Lower leg skin (tissue), 4 donors: ENCODE measurements at regions not wholly inside any gene's neighbourhood (a gene's known extent, or its start where the extent isn't known, plus 50 kb on each side); places are given as distances from the start of the nearest gene placed in this dataset.
"Not testable (repeated sequence)": the region's sequence is repeated elsewhere in the genome, so short reads cannot be mapped to it uniquely, and the experiment has no call there.

Experiments used
- DNase-seq, 2 donors: peaks; one replicate each; pipeline ENCODE4 v3.0.0-alpha.2; 2019; ENCODE audit warnings: low spot score in 2 of 2
- H3K4me3 ChIP-seq: fragments of 200-600 bp; sonication (generic); 2 replicates; pipeline ENCODE4 v1.5.1; 2017; ENCODE audit warnings: mild to moderate bottlenecking, low read depth; ENCODE audit not compliant: poor library complexity, severe bottlenecking
- POLR2A ChIP-seq, 2 donors: fragments of 450-650 bp; IDR thresholded peaks; one replicate each; pipeline ENCODE4 v1.6.1; 2016 to 2017; ENCODE audit warnings: antibody characterized with exemption in 2 of 2, mild to moderate bottlenecking in 1 of 2, moderate library complexity in 1 of 2
- WGBS, 2 donors: methylation state at CpG; one replicate each; pipeline ENCODE4 v1.1.5; 2018; 5-methylcytosine and 5-hydroxymethylcytosine counted together
- intact Hi-C: fragments of 100-400 bp; cut with DNase I; formaldehyde crosslinking; loops from one replicate; pipeline ENCODE4 v1.15.0; 2023; ENCODE audit warnings: low total_unique reads
- TF ChIP-seq, protein P1 (sequence below), 3 donors: fragments of 450-650 bp; IDR thresholded peaks; one replicate each; pipeline ENCODE4 v1.5.1; 2016; ENCODE audit warnings: antibody characterized with exemption in 3 of 3, mild to moderate bottlenecking in 3 of 3, moderate library complexity in 2 of 3

DNA sequence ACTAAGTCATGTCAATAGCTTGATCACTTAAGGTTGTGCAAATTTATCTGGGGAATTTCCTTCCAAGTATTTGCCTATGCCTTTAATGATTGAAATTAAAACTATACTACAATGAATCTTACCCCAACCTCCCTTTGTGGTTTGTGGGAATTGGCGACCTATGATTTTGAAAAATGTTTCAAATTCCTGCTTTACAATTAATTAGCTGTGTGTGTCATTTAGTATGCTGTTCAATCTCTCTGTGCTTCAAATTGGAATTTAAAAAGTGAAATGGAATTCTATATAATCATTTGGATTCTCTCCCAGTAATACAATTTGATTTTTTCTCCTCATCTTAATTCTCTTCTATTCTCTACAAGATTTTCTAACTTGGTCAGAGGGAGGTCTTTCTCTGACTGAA lies 2319.5 kb downstream of the ARAP2 start:
- no peak for TF ChIP-seq POLR2A (IDR thresholded peaks at IDR 0.05)
- TF ChIP-seq, protein P1, sequence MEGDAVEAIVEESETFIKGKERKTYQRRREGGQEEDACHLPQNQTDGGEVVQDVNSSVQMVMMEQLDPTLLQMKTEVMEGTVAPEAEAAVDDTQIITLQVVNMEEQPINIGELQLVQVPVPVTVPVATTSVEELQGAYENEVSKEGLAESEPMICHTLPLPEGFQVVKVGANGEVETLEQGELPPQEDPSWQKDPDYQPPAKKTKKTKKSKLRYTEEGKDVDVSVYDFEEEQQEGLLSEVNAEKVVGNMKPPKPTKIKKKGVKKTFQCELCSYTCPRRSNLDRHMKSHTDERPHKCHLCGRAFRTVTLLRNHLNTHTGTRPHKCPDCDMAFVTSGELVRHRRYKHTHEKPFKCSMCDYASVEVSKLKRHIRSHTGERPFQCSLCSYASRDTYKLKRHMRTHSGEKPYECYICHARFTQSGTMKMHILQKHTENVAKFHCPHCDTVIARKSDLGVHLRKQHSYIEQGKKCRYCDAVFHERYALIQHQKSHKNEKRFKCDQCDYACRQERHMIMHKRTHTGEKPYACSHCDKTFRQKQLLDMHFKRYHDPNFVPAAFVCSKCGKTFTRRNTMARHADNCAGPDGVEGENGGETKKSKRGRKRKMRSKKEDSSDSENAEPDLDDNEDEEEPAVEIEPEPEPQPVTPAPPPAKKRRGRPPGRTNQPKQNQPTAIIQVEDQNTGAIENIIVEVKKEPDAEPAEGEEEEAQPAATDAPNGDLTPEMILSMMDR (IDR thresholded peaks at IDR 0.05), result no peak
- intact Hi-C loops, result loop anchor here (5.0 kb wide), 1 partner anchor 942 kb away; no protein-coding TSS in a partner anchor
- DNase-seq, result no peak
- 74 to 78% methylated on average over 1 of the region's 1 CpG for WGBS, 2 donors
- no peak overlapping the region for H3K4me3 ChIP-seq

DNA sequence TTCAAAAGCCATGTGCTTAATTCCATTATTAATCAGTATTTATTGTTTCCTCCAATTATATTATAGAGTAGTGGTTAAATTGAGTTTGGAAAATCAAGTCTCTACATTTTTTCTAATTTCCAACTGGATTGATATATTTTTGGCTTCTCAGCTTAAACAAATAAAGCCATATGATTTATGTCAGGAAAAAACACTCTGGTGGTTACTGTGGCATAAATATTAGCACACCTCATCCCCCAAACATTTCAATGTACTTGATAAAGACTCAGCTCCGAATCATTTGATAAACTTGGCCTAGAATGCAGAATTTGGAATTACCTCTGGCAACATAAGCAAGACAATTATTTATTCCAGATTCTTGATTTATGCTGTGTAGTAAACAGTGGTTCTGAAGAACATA lies 2313.8 kb downstream of the ARAP2 start:
- TF ChIP-seq, protein P1 (IDR thresholded peaks at IDR 0.05), result no peak
- TF ChIP-seq POLR2A (IDR thresholded peaks at IDR 0.05), result no peak
- no peak overlapping the region for H3K4me3 ChIP-seq
- WGBS, 2 donors, result 22 to 26% methylated on average over 1 of the region's 1 CpG
- intact Hi-C loops, result no loop called here
- no peak for DNase-seq

DNA sequence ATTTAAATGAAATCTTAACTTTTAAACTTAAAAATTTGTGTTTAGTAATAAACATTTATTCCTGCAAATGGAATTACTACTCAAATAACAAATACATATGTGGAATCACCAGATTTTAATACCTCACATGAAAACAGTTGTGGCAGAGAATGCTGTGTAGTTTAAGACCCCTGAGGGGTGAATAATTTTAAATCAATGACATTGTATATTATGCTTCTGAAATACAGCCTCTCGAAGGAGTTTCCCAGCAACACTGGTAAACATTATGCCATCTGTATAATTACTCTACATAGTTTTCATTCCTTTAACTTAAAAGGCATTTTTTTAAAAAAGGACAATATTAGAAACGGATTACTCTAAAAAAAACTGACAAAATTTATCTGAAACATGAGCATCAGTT lies 2313.3 kb downstream of the ARAP2 start:
- WGBS, 2 donors, result 17 to 30% methylated on average over 2 of the region's 2 CpGs
- H3K4me3 ChIP-seq, result no peak overlapping the region
- DNase-seq, result no peak
- TF ChIP-seq, protein P1 (IDR thresholded peaks at IDR 0.05), result no peak
- no peak for TF ChIP-seq POLR2A (IDR thresholded peaks at IDR 0.05)
- intact Hi-C loops, result no loop called here

DNA sequence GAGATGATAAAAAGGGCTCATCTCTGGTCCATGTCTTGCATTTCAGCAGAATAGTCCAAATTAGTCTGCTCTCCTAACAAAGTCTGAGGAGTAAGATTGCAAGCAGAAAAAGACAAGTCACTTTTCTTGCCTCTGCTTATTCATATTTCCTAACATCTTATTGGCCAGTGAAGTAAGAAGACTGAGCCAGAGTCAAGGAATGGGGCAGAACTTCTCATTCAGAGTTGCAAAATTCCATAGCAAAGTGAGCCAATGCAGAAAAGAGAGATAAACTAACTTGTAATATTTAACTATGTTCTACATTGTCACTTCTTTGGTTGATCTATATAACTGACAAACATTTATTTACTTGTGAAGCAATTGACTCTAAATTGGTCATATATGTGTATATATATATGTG lies 2304.0 kb downstream of the ARAP2 start:
- H3K4me3 ChIP-seq, result no peak overlapping the region
- TF ChIP-seq, protein P1 (IDR thresholded peaks at IDR 0.05), result no peak
- no peak for TF ChIP-seq POLR2A (IDR thresholded peaks at IDR 0.05)
- DNase-seq, result no peak
- intact Hi-C loops, result no loop called here

DNA sequence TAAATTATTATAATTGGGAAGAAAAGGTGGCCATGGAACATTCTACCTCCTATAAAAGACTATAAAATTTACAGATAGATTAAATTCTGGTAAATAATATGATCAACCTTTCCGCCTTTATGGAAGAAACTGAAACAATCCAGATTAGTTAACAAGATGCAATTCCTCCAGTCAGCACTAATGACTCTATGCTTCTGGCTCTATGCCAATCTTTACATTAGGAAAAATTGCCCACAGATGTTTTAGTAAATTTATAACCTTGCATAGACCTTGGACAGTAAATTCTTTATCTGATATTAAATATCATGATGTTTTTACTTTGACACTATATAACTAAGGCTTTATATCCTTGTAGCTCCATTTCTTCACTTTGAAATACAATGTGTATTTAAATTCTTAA lies 2302.5 kb downstream of the ARAP2 start:
- DNase-seq, result no peak
- intact Hi-C loops, result no loop called here
- 74 to 82% methylated on average over 1 of the region's 1 CpG for WGBS, 2 donors
- H3K4me3 ChIP-seq, result no peak overlapping the region
- TF ChIP-seq, protein P1 (IDR thresholded peaks at IDR 0.05), result no peak
- TF ChIP-seq POLR2A (IDR thresholded peaks at IDR 0.05), result no peak

DNA sequence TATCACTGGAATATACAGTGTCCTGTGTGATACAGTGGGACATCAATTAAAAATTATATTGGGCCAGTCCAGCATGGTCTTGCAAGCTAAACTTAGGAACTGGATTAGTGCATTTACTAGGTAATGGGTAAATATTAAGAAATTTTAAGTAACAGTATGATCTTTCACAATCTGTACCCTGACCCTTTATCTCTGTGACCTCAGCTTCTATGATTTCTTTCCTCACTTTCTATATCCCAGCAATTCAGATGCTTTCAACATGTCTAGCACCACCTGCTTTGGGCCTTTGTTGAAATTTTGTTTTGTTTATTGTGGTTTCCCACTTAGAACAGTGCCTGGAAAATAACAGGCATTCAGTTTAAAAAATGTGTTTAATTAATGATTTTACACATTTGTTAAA lies 2295.4 kb downstream of the ARAP2 start:
- no peak for TF ChIP-seq POLR2A (IDR thresholded peaks at IDR 0.05)
- TF ChIP-seq, protein P1 (IDR thresholded peaks at IDR 0.05), result no peak
- no peak for DNase-seq
- intact Hi-C loops, result no loop called here
- H3K4me3 ChIP-seq, result no peak overlapping the region

DNA sequence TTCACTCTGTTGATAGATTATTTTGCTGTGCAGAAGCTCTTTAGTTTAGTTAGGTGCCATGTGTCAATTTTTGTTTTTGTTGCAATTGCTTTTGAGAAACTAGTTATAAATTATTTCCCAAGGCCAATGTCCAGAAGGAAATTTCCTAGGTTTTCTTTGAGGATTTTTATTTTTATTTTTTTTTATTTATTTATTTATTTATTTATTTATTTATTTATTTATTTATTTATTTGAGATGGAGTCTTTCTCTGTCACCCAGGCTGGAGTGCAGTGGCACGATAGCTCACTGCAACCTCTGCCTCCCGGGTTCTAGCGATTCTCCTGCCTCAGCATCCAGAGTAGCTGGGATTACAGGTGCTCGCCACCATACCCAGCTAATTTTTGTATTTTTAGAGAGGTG lies 2290.5 kb downstream of the ARAP2 start:
- DNase-seq, H3K4me3 ChIP-seq, intact Hi-C loops: not testable (repeated sequence)
- 95 to 96% methylated on average over 4 of the region's 4 CpGs for whole genome bisulfite sequencing, 2 donors
